HG02798 (cell line): ENCODE measurements at regions not wholly inside any gene's neighbourhood (a gene's known extent, or its start where the extent isn't known, plus 50 kb on each side); places are given as distances from the start of the nearest gene placed in this dataset.
"Not testable (repeated sequence)": the region's sequence is repeated elsewhere in the genome, so short reads cannot be mapped to it uniquely, and the experiment has no call there.

Experiments
- ATAC-seq: cut with Tn5 transposase; IDR thresholded peaks from one replicate; pipeline ENCODE4 v1.9.1; 2021; ENCODE audit warnings: mild to moderate bottlenecking; ENCODE audit not compliant: unreplicated experiment, poor library complexity

DNA sequence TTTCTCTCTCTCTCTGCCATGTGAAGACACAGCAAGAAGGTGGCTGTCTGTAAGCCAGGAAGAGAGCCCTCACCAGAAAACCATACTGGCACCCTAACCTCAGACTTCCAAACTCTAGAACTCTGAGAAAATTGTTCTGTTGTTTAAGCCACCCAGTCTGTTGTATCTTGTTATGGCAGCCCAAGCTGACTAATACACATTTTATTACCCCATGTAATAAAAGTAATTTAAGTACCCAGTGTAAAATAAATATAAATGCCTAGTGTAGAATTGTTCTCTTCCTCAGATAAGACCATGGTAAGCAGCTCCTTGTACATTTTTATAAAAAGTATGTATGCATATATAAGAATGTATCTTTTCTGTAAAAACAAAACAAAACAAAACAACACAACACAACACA lies 119.7 kb downstream of the DTL start:
- ATAC-seq = no peak

DNA sequence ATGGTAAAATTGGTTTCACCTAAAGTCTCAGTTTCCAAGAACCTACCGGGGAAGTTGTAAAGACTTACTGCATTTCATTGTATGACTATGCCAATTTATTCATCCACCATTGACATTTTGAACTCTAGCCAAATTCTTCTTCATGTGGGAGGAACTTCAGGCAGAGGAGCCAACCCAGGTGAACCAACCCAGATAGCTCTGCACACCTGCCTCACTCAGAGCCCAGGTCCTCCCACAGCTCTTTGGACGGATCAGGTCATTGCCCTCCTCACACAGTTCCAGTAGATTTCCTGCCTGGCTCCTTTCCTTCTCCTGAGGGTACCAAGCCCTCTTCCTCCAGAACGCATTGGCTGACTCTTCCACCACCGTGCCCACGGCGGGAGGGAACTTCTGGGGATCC lies 121.7 kb downstream of the DTL start:
- no peak for ATAC-seq

DNA sequence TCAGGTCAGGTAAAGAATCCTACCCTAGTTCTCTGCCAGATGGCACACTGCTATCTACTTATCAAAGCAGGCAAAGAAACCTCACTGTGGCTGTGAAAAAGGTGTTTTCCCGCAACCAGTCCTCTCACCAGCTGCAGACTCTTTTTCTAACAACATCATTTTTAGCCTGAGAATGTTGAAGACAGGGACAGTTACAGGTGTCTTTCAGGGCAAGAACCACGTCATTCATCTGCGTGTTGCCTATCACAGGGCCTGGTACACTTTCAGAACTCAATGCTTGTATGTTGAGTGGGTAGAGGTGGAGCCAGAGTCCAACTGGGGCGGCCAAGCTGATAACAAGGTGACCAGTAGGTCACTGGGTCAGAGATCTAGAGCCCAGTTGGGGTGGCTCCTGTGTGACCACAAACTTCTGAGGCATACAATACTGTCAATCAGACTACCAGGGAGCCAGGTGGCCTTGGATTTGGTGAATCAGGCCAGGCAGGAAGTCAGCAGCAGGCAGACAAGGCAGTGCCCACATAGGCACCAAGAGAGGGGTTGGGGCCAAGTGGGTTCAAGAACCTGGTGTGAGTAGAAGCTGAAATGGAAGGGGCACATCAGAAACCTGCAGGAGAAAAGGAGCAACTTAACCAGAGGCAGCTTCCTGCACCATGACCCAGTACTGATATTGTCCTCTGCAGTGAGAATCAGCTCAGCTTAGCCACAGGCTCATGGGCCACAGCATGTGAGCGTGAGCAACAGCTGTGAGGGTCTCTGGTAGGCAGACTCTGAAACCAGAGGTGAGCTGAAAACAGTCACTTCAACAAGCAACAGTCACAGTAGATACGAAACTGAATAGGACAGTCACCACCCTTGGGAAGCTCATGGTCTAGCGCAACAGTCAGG lies 123.6 kb downstream of the DTL start:
- ATAC-seq = peak; percentile 78

DNA sequence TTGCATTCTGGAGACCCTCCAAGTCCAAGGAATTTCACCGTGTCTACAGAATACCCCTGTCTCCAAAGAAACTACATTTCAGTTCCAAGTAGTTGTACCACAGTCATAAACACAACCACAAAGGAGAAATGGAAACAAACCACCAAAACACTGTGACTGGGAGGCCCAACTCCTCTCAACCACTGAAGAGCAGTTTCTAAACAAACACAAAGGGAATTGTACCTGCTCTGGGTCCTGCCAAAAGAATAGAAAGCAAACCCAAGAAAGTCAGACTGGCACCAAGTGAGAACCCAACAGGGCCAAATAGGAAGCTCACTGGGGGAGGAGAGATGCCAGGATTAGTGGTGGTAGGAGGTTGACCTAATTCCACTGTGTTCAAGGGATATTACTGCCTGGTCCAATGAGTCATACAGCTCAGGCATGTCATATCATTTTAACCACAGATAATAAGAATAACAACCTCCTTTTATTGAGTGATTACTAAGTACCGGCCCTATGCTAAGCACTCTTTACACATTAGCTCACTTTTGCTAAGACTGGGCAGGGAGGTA lies 123.9 kb upstream of the PPP2R5A start:
- no peak for ATAC-seq

DNA sequence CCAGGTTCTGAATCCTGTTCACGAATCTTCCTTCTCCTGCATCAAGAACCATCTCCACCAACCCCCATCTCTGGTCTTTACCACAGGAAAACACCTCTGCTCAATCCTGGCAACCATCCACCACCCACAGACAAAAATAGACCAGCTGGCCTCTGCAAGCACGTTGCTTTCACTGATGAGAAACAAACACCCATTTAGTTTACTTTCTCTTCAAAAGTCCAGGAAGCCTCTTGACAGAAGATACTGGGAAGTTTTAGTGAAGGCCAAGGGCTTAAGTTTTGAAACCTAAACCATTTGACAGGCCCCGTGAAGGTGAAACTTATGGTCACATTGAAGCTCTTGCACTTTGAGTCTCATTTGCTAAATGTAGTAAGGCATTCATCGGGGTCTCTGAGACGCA lies 122.6 kb upstream of the PPP2R5A start:
- peak; percentile 27 for ATAC-seq

DNA sequence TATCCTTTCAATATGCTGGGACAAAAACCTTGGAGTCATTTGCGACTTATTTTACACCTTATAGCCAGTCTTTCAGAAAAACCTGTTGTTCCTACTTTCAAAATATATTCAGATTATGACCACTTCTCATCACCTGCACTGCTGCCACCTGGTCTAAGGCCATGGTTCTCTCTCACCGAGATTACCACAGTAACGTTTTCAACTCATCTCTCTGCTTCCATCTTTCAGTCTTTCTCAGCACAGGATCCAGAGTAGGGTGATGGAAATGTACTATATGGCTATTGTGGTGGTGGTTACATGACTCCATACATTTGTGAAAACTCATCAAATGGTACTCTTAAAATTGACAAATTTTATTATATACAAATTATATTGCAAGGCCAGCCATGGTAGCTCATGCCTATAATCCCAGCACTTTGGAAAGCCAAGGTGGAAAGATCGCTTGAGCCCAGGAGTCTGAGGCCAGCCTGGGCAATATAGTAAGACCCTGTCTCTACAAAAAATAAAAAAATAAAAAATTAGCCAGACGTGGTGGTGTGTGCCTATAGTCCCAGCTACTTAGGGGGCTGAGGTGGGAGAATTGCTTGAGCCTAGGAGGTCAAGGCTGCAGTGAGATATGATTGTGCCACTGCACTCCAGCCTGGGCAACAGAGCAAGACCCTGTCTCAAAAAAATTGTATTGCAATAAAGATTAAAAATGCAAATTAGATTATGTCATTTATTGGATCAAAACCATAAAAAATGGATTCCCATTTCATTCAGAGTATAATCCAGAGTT lies 120.9 kb upstream of the PPP2R5A start:
- ATAC-seq = no peak

DNA sequence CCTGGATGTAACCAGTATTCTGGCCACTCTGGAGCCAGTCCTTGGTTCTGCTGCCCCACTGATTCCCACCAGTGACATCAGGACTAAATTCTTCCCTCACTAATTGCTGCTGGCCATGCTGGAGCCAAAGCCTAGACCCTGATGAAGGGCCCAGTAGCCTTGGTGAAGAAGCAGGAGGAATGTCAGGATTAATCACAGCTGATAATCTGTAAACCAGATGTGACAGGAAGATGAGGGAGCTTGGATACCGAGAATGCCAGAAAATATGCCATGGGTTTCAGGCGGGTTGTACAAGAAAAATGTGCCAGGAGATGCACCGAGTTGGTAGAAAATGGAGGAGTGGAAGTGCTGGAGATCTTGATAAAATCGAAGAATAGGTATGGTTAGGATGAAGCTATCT lies 119.0 kb upstream of the PPP2R5A start:
- no peak for ATAC-seq

DNA sequence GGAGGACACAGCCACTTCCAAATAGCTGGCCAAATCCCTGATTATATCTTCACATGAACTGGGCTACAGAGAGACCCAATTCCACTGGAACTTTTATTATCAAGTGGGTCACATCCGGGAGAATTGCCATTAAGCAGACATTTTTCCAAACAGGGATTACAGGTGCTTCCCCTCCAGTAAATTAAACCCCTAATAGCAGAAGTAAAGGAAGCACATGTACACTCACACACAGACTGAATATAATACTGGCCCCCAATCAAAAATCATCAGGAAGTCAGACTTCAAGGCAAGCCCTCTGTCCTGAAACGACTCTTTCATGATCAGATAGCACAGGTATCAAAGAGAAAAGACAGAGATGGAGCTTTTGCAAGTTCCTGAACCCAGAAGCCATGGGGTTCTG lies 118.6 kb upstream of the PPP2R5A start:
- no peak for ATAC-seq

DNA sequence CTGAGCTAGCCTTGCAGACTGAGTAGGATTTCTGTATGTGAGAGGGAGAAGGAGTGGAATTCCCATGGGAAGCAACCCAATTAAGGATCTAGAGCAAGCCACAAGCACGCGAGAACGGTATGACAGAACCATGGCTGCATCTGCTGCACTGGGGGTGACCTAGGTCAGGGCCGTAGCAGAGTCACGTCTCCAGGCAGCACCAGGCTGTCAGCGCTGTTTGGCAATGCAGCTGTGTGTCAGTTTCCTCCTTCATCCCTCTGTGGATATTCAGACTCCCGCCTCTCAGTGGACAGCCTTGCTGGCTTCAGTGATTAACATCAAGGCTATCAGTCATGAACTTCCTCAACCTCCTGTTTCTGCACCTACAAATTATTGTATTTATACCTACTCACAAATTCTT lies 118.1 kb upstream of the PPP2R5A start:
- no peak for ATAC-seq

DNA sequence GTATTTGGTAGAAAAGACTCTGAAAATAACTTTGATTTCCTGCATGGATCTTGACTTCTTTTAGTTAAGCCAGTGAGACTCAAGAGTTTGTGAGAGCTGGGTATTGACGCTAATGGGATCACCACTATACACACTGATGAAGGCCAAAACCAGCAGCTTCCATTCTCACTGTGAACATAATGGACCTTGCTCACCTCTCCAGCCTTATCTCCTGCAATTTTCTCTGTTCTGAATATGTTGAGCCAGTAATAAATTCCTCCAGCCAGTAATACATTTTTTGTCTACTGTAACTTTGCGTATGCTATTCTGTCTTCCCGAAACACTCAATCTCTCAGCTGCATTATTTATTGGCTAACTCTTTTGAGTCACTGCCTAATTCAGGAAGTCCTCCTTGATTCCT lies 111.6 kb upstream of the PPP2R5A start:
- ATAC-seq = no peak

DNA sequence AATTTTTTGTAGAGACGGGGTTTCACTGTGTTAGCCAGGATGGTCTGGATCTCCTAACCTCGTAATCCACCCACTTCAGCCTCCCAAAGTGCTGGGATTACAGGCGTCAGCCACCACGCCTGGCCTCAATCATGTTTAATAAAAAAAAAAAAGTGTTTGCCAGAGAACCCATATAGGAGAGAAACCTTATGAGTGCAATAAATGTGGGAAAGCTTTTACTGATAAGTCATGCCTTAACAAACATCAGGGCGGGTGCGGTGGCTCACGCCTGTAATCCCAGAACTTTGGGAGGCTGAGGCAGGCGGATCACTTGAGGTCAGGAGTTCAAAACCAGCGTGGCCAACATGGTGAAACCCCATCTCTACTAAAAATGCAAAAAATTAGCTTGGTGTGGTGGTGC lies 110.9 kb upstream of the PPP2R5A start:
- not testable (repeated sequence) for ATAC-seq

DNA sequence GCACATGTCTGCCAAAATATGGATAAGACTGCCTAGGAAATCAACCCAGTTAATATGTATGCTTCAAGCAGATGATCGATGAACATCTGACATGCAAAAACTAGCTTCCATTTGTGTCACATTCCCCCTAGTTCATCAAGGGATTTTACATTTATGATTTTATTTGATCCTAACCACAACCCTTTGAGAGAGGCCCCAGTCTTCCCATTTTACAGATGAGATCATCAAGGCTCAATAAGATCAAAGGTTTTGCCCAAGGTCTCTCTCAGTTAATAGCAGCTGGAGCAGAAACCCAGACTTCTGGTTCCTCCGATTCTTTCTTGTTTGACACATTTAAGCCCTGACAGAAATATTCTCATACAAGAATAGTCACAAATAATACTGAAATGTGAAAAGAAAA lies 107.7 kb upstream of the PPP2R5A start:
- ATAC-seq = no peak

DNA sequence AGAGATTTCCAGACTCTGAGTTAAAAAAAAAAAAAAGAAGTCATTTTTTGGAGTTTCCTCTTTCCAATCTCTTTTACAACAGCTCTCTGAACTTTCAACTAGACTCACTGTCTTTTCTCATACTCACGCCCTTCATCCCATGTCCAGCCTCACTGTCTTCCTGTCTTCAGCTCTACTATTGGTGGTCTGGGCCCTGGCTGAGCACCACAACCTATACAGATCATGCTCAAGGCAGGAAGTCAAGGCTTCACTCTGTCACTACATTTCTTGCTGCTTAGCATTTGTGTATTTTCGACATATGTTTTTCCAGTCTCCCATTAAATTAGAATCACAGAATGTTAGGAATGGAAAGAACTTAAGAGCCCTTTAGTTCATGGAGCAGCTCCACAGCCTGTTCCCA lies 106.4 kb upstream of the PPP2R5A start:
- ATAC-seq = no peak

DNA sequence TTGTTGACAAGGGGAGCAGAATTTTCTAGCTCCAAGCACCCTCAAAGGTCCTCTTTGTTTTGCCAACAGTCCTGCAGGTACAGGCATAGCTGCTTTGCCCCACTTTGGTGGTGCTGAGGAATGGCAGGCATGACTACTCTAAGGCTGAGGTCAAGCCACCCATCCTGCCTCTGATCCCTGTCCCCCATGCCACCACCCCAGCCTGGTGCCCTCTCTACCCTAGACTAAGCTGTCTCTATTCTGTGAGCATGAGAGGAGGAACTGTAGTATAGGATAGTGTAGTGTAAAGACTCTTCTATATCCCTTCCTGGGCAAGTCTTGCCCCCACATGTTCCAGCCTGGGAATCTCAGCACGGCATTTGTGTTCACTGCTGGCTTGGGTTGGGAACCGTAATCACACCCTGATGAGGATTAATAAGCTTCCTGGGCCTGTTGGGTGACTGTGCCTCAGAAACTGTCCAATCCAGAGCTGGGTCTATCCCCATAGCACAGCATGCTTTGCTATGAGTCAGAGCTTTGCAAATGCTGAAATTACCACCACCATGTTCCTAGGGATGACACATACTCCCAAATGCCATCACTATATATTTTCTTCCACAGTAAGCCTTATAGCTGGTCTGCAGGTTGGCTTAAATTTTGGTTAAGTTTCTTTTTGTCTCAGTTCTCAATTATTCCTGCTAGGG lies 105.7 kb upstream of the PPP2R5A start:
- no peak for ATAC-seq

DNA sequence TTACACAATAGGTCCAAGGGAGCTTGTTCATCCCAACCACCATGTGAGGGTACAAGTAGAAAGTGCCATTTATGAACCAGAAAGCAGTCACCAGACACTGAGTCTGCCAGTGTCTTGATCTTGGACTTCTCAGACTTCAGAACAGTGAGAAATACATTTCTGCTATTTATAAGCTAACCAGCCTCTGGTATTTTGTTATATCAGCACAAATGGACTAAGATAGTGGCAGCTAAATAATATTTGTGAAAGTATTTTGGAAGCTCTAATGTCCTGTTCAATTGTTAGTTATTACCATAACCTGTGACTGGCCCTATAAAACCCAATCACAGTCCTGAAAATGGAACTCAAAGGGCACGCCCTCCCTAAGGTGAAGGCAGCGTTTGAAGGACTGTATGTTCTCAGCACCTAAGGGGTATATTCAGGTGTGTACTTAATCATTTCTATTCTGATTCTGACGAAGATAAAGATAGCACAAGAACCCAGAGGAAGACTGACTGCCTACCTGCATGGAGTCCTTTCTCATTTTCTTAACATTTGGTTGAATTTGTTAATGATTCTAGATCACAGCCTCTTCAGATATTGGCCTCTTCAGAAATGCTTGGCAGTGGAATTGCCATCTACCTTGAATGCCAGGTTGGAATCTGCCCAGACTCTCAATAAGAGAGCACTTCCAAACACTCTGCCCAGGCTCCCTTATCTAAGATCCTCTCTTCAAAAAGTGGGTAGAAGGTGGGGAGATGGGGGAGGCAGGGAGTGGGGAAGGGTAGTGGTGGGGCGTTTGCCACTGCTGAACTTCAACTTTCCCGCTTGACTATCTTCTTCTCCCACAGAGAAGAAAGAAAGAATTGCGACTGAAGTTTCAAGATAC lies 104.0 kb upstream of the PPP2R5A start:
- ATAC-seq = no peak

DNA sequence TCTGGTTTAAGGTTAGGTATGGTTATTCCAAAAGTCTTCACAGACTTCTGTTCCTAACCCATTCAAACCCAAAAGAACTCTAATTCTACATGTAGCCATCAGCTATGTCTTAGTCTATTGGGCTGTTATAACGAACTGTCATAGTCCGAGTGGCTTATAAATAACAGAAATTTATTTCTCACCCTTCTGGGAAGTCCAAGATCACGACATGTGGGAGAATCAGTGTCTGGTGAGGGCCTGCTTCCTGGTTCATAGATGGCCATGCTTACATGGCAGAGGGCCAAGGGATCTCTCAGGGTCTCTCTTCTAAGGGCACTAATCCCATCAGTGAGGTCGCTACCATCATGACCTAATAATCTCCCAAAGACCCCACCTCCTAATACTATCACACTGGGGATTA lies 103.0 kb upstream of the PPP2R5A start:
- no peak for ATAC-seq

DNA sequence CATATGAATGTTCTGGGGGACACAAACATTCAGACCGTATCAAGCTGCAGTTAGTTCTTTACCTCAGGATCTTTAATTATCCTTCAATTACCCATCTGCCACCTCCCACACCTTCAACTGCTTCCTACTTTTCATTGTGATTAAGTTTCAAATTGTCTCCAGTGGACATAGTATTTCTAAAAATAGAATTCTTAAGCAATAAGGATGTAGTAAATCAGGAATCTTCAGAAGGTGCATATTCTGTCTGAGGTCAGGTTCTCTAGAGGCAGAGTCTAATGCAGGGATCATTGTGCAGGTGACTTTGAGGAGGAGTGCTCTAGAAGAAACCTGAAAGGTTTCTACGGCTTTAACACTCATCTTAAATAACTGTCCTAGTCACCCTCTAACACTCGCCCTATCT lies 102.6 kb upstream of the PPP2R5A start:
- ATAC-seq = no peak

DNA sequence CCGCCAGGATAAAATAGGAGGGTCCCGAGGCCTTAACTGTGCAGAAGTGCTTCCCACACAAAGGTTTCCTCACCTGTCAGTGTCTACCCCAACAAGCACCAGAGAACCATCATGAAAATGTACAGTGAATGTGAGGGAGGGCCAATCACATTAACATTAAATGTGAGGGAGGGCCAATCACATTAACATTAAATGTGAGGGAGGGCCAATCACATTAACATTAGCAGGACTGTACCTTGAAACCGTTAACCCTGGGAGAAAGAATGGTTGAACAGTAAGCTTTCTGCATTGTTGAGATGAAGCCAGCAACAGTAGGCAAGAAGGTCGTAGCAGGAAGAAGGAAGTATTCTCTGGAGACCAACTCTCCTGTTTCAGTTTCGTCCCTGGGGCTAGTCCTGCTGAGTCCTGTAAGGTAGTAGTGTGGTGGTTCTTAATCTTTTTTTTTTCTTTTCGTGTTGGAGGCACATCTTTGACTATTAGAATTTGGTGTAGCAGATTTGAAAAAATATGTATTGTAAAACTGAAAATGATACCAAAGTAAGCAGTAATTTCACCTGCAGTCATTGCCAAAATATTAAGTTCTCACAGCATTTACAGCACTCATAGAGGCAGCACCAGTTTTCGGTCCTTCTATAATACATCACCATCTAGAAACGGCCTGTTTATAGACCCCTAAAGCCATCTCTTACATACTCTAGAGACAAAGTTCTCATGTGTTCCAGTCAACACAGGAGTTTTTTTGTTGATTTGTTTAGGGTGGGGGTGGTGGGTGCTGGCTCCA lies 98.6 kb upstream of the PPP2R5A start:
- ATAC-seq = peak; percentile 96
